ENCODE measurements at regions not wholly inside any gene's neighbourhood (a gene's known extent, or its start where the extent isn't known, plus 50 kb on each side); places are given as distances from the start of the nearest gene placed in this dataset.

- TF ChIP-seq CTCF (IDR thresholded peaks at IDR 0.05), result no peak
- TF ChIP-seq EP300 (IDR thresholded peaks at IDR 0.05), result no peak
- TF ChIP-seq POLR2AphosphoS5 (IDR thresholded peaks at IDR 0.05), result no peak
Observed at GRCh38 chr18:42564761-42565160, 550.7 kb downstream of the RIT2 start.

All from upper lobe of left lung (tissue), 4 donors.